ENCODE measurements at regions not wholly inside any gene's neighbourhood (a gene's known extent, or its start where the extent isn't known, plus 50 kb on each side); places are given as distances from the start of the nearest gene placed in this dataset.
"Not testable (repeated sequence)": the region's sequence is repeated elsewhere in the genome, so short reads cannot be mapped to it uniquely, and the experiment has no call there.

GRCh38 chr5:135161221-135161620 is 127.2 kb upstream of the PITX1 start:
- DNase-seq (ENCODE audit: low read depth in 4 of 4, low spot score in 2 of 4) = no peak

- no peak for DNase-seq (ENCODE audit: low read depth in 4 of 4, low spot score in 2 of 4)
Observed at GRCh38 chr5:135160036-135160675, 126.1 kb upstream of the PITX1 start.

GRCh38 chr5:135159626-135160025 is 125.6 kb upstream of the PITX1 start:
- DNase-seq (ENCODE audit: low read depth in 4 of 4, low spot score in 2 of 4) = no peak

- DNase-seq (ENCODE audit: low read depth in 4 of 4, low spot score in 2 of 4) = no peak
Observed at GRCh38 chr5:135158982-135159381, 125.0 kb upstream of the PITX1 start.

- DNase-seq (ENCODE audit: low read depth in 4 of 4, low spot score in 2 of 4) = no peak
Observed at GRCh38 chr5:135158314-135158697, 124.3 kb upstream of the PITX1 start.

- no peak for DNase-seq (ENCODE audit: low read depth in 4 of 4, low spot score in 2 of 4)
Observed at GRCh38 chr5:135157421-135158313, 123.6 kb upstream of the PITX1 start.

GRCh38 chr5:135156715-135157404 is 122.8 kb upstream of the PITX1 start:
- no peak for DNase-seq (ENCODE audit: low read depth in 4 of 4, low spot score in 2 of 4)

GRCh38 chr5:135156337-135156714 is 122.3 kb upstream of the PITX1 start:
- DNase-seq (ENCODE audit: low read depth in 4 of 4, low spot score in 2 of 4) = no peak

- DNase-seq (ENCODE audit: low read depth in 4 of 4, low spot score in 2 of 4) = no peak
Observed at GRCh38 chr5:135155616-135156214, 121.7 kb upstream of the PITX1 start.

- no peak for DNase-seq (ENCODE audit: low read depth in 4 of 4, low spot score in 2 of 4)
Observed at GRCh38 chr5:135154961-135155360, 120.9 kb upstream of the PITX1 start.

GRCh38 chr5:135154197-135154596 is 120.2 kb upstream of the PITX1 start:
- DNase-seq (ENCODE audit: low read depth in 4 of 4, low spot score in 2 of 4) = no peak

- no peak for DNase-seq (ENCODE audit: low read depth in 4 of 4, low spot score in 2 of 4)
Observed at GRCh38 chr5:135153661-135154060, 119.6 kb upstream of the PITX1 start.

GRCh38 chr5:135153259-135153658 is 119.2 kb upstream of the PITX1 start:
- DNase-seq (ENCODE audit: low read depth in 4 of 4, low spot score in 2 of 4) = no peak

GRCh38 chr5:135151660-135152059 is 117.6 kb upstream of the PITX1 start:
- not testable (repeated sequence) for DNase-seq (ENCODE audit: low read depth in 4 of 4, low spot score in 2 of 4)

GRCh38 chr5:135151256-135151655 is 117.2 kb upstream of the PITX1 start:
- DNase-seq (ENCODE audit: low read depth in 4 of 4, low spot score in 2 of 4) = no peak

- no peak for DNase-seq (ENCODE audit: low read depth in 4 of 4, low spot score in 2 of 4)
Observed at GRCh38 chr5:135150767-135151166, 116.7 kb upstream of the PITX1 start.

GRCh38 chr5:135149956-135150723 is 116.1 kb upstream of the PITX1 start:
- no peak for DNase-seq (ENCODE audit: low read depth in 4 of 4, low spot score in 2 of 4)

GRCh38 chr5:135149229-135149955 is 115.4 kb upstream of the PITX1 start:
- no peak for DNase-seq (ENCODE audit: low read depth in 4 of 4, low spot score in 2 of 4)

GRCh38 chr5:135147294-135148090 is 113.5 kb upstream of the PITX1 start:
- no peak for DNase-seq (ENCODE audit: low read depth in 4 of 4, low spot score in 2 of 4)

Measured in left renal cortex interstitium (tissue), 4 donors.